ENCODE measurements at regions not wholly inside any gene's neighbourhood (a gene's known extent, or its start where the extent isn't known, plus 50 kb on each side); places are given as distances from the start of the nearest gene placed in this dataset.

- H3K27me3 ChIP-seq, result no peaks in the 10 kb centered on the region
- peaks cover 0 to 15% of the 10 kb centered on the region in 2 donors for H3K4me1 ChIP-seq
- H3K36me3 ChIP-seq, result no peaks in the 10 kb centered on the region
- H3K9me3 ChIP-seq, result no peaks in the 10 kb centered on the region
- DNase-seq (ENCODE audit: low spot score), result peak; percentile 59
- no peak for TF ChIP-seq CTCF (IDR thresholded peaks at IDR 0.05)
- peak overlapping the region; percentile 12 to 42 for H3K4me3 ChIP-seq
- no peak overlapping the region for H3K27ac ChIP-seq
These were observed 387.1 kb upstream of the TNRC6C start for GRCh38 chr17:77571155-77571981.

GRCh38 chr17:77572065-77572601 is 386.4 kb upstream of the TNRC6C start:
- no peak for DNase-seq (ENCODE audit: low spot score)
- Histone ChIP-seq H3K27ac (no peak overlapping the region), H3K9me3 (no peaks in the 10 kb centered on the region), H3K27me3 (no peaks in the 10 kb centered on the region), H3K36me3 (no peaks in the 10 kb centered on the region), H3K4me3 (peak overlapping the region; percentile 12 to 42), H3K4me1 (peaks cover 0 to 15% of the 10 kb centered on the region in 2 donors)
- no peak for TF ChIP-seq CTCF (IDR thresholded peaks at IDR 0.05)

GRCh38 chr17:77572851-77573250 is 385.7 kb upstream of the TNRC6C start:
- H3K27ac ChIP-seq, result no peak overlapping the region
- DNase-seq (ENCODE audit: low spot score), result no peak
- TF ChIP-seq CTCF (IDR thresholded peaks at IDR 0.05), result no peak

GRCh38 chr17:77577491-77577890 is 381.0 kb upstream of the TNRC6C start:
- no peak overlapping the region for H3K4me3 ChIP-seq
- no peaks in the 10 kb centered on the region for H3K27me3 ChIP-seq
- H3K36me3 ChIP-seq, result no peaks in the 10 kb centered on the region
- peaks cover 0 to 6% of the 10 kb centered on the region in 2 donors for H3K9me3 ChIP-seq
- TF ChIP-seq CTCF (IDR thresholded peaks at IDR 0.05), result no peak
- no peak for DNase-seq (ENCODE audit: low spot score)
- no peaks in the 10 kb centered on the region for H3K4me1 ChIP-seq
- no peak overlapping the region for H3K27ac ChIP-seq

More at GRCh38 chr17:77572851-77573250, 385.7 kb upstream of the TNRC6C start:
- Histone ChIP-seq H3K9me3 (no peaks in the 10 kb centered on the region), H3K36me3 (no peaks in the 10 kb centered on the region), H3K4me3 (no peak overlapping the region), H3K27me3 (no peaks in the 10 kb centered on the region), H3K4me1 (peaks cover 0 to 15% of the 10 kb centered on the region in 2 donors)

- Histone ChIP-seq H3K36me3 (no peaks in the 10 kb centered on the region), H3K4me3 (no peak overlapping the region), H3K4me1 (no peaks in the 10 kb centered on the region), H3K27ac (no peak overlapping the region), H3K9me3 (peaks cover 0 to 6% of the 10 kb centered on the region in 2 donors), H3K27me3 (no peaks in the 10 kb centered on the region)
- no peak for TF ChIP-seq CTCF (IDR thresholded peaks at IDR 0.05)
- no peak for DNase-seq (ENCODE audit: low spot score)
These were observed 379.4 kb upstream of the TNRC6C start for GRCh38 chr17:77579131-77579530.

Data from right atrium auricular region (tissue), 2 donors.